HG03565 (cell line): ENCODE measurements at regions not wholly inside any gene's neighbourhood (a gene's known extent, or its start where the extent isn't known, plus 50 kb on each side); places are given as distances from the start of the nearest gene placed in this dataset.
A peak's percentile ranks its signal among the peaks of the same experiment; 100 is the strongest.

Experiments used
- ATAC-seq: cut with Tn5 transposase; IDR thresholded peaks from one replicate; pipeline ENCODE4 v1.9.1; 2021; ENCODE audit warnings: mild to moderate bottlenecking, moderate library complexity; ENCODE audit not compliant: unreplicated experiment

DNA sequence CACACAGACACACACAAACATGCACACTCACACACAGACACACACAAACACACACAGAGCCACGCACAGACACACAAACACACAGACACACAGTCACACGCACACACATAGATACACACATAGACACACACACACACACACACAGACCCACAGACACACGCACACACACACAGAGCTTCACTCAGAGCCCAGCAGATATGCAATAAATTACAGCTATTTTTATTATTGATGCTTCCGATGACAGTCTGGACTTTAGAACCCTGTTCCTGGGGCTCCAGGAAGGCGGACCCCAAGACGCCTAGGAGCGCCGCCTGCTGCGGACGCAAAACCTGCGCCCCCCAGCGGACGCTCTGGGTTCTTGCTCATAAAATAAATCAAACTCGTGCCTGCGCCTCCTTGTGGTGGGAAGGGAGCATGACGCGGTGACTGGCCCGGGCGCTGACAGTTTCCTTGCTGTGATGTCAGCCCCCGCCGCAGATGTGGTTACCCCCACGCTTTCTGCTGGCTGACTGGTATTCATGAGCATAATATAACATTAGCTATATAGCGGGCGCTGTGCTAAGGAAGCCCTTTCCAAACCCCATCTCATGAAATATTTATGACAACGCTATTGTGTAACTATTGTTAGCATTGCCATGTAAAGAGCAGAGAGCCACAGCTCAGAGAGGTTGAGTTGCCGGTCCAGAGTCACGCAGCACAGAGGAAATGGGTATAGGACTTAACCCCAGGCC is 64.4 kb upstream of the TM9SF2 start:
- ATAC-seq, result peak; percentile 31

- no peak for ATAC-seq
Observed at GRCh38 chr13:99439048-99439447, 62.2 kb upstream of the TM9SF2 start.

- no peak for ATAC-seq
Observed at GRCh38 chr13:99439850-99440604, 61.2 kb upstream of the TM9SF2 start.

- no peak for ATAC-seq
Observed at GRCh38 chr13:99442273-99442895, 58.9 kb upstream of the TM9SF2 start.

GRCh38 chr13:99446242-99446641 is 55.0 kb upstream of the TM9SF2 start:
- no peak for ATAC-seq

GRCh38 chr13:99448546-99448945 is 52.7 kb upstream of the TM9SF2 start:
- no peak for ATAC-seq

GRCh38 chr13:99450416-99450815 is 50.9 kb upstream of the TM9SF2 start:
- no peak for ATAC-seq
